Neural progenitor cell (in vitro differentiated cells): ENCODE measurements at regions not wholly inside any gene's neighbourhood (a gene's known extent, or its start where the extent isn't known, plus 50 kb on each side); places are given as distances from the start of the nearest gene placed in this dataset.
"Not testable (repeated sequence)": the region's sequence is repeated elsewhere in the genome, so short reads cannot be mapped to it uniquely, and the experiment has no call there.

Source experiments
- EZH2 ChIP-seq: fragments of 200-600 bp; sonication (generic); IDR thresholded peaks from 2 replicates; pipeline ENCODE4 v1.6.1; 2017; ENCODE audit warnings: antibody characterized with exemption, mild to moderate bottlenecking, moderate library complexity
- EZH2phosphoT487 ChIP-seq: fragments of 200-600 bp; sonication (generic); IDR thresholded peaks from 2 replicates; pipeline ENCODE4 v1.6.1; 2017; ENCODE audit warnings: antibody characterized with exemption
- TF ChIP-seq, protein P1 (sequence below): fragments of 200-600 bp; sonication (generic); IDR thresholded peaks from 2 replicates; pipeline ENCODE4 v1.5.1; 2017; ENCODE audit warnings: antibody characterized with exemption, mild to moderate bottlenecking

DNA sequence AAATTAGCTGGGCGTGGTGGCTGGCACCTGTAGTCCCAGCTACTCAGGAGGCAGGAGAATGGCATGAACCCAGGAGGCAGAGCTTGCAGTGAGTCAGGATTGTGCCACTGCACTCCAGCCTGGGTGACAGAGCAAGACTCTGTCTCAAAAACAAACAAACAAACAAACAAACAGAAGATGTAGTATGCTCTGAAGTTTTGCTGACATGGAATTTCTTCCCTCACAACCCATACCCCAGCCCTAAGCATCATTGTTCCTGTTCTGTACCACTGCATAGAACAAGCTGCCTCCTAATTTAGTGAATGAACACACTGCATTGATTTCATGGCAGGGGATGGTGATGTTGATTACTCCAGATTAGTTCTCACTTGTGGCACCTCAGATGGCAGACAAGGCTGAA is 89.7 kb downstream of the SPATA31A6 start:
- TF ChIP-seq, protein P1, sequence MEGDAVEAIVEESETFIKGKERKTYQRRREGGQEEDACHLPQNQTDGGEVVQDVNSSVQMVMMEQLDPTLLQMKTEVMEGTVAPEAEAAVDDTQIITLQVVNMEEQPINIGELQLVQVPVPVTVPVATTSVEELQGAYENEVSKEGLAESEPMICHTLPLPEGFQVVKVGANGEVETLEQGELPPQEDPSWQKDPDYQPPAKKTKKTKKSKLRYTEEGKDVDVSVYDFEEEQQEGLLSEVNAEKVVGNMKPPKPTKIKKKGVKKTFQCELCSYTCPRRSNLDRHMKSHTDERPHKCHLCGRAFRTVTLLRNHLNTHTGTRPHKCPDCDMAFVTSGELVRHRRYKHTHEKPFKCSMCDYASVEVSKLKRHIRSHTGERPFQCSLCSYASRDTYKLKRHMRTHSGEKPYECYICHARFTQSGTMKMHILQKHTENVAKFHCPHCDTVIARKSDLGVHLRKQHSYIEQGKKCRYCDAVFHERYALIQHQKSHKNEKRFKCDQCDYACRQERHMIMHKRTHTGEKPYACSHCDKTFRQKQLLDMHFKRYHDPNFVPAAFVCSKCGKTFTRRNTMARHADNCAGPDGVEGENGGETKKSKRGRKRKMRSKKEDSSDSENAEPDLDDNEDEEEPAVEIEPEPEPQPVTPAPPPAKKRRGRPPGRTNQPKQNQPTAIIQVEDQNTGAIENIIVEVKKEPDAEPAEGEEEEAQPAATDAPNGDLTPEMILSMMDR, result not testable (repeated sequence)
- TF ChIP-seq EZH2, EZH2phosphoT487: not testable (repeated sequence)
